Femur (tissue), 1 donor: ENCODE measurements at regions not wholly inside any gene's neighbourhood (a gene's known extent, or its start where the extent isn't known, plus 50 kb on each side); places are given as distances from the start of the nearest gene placed in this dataset.
A peak's percentile ranks its signal among the peaks of the same experiment; 100 is the strongest.
"Not testable (repeated sequence)": the region's sequence is repeated elsewhere in the genome, so short reads cannot be mapped to it uniquely, and the experiment has no call there.

Source experiments
- DNase-seq: peaks from one replicate; pipeline ENCODE4 v3.0.0-alpha.2; 2017

- no peak for DNase-seq
Measured at GRCh38 chr5:77867194-77867691, 91.1 kb upstream of the TBCA start.

- no peak for DNase-seq
Measured at GRCh38 chr5:77866198-77866597, 90.1 kb upstream of the TBCA start.

GRCh38 chr5:77864997-77865396 lies 88.9 kb upstream of the TBCA start:
- peak; percentile 38 for DNase-seq

GRCh38 chr5:77863181-77863580 lies 87.0 kb upstream of the TBCA start:
- no peak for DNase-seq

- DNase-seq, result no peak
Measured at GRCh38 chr5:77861576-77861975, 85.4 kb upstream of the TBCA start.

GRCh38 chr5:77859306-77859705 lies 83.2 kb upstream of the TBCA start:
- no peak for DNase-seq

GRCh38 chr5:77858678-77859077 lies 82.5 kb upstream of the TBCA start:
- not testable (repeated sequence) for DNase-seq

- DNase-seq, result no peak
Measured at GRCh38 chr5:77855369-77855768, 79.2 kb upstream of the TBCA start.

- DNase-seq, result no peak
Measured at GRCh38 chr5:77853353-77853907, 77.3 kb upstream of the TBCA start.

GRCh38 chr5:77852514-77853352 lies 76.6 kb upstream of the TBCA start:
- peak; percentile 76 for DNase-seq

- DNase-seq, result no peak
Measured at GRCh38 chr5:77852068-77852513, 76.0 kb upstream of the TBCA start.

GRCh38 chr5:77851176-77852067 lies 75.3 kb upstream of the TBCA start:
- peak; percentile 63 for DNase-seq

- DNase-seq, result no peak
Measured at GRCh38 chr5:77850536-77851175, 74.5 kb upstream of the TBCA start.

GRCh38 chr5:77849308-77849900 lies 73.3 kb upstream of the TBCA start:
- DNase-seq, result no peak

- DNase-seq, result no peak
Measured at GRCh38 chr5:77847814-77848290, 71.7 kb upstream of the TBCA start.

GRCh38 chr5:77847129-77847460 lies 71.0 kb upstream of the TBCA start:
- DNase-seq, result no peak

- DNase-seq, result no peak
Measured at GRCh38 chr5:77846422-77847128, 70.4 kb upstream of the TBCA start.

GRCh38 chr5:77845324-77845646 lies 69.1 kb upstream of the TBCA start:
- DNase-seq, result no peak

- peak; percentile 25 for DNase-seq
Measured at GRCh38 chr5:77844623-77845323, 68.6 kb upstream of the TBCA start.

GRCh38 chr5:77844373-77844622 lies 68.2 kb upstream of the TBCA start:
- no peak for DNase-seq

- peak; percentile 34 for DNase-seq
Measured at GRCh38 chr5:77843570-77844372, 67.6 kb upstream of the TBCA start.
